Inferior parietal cortex (tissue), 1 donor: ENCODE measurements at regions not wholly inside any gene's neighbourhood (a gene's known extent, or its start where the extent isn't known, plus 50 kb on each side); places are given as distances from the start of the nearest gene placed in this dataset.

ENCODE experiments used
- DNase-seq: peaks from one replicate; pipeline ENCODE4 v3.0.0-alpha.2; 2016; ENCODE audit errors: extremely low spot score

DNA sequence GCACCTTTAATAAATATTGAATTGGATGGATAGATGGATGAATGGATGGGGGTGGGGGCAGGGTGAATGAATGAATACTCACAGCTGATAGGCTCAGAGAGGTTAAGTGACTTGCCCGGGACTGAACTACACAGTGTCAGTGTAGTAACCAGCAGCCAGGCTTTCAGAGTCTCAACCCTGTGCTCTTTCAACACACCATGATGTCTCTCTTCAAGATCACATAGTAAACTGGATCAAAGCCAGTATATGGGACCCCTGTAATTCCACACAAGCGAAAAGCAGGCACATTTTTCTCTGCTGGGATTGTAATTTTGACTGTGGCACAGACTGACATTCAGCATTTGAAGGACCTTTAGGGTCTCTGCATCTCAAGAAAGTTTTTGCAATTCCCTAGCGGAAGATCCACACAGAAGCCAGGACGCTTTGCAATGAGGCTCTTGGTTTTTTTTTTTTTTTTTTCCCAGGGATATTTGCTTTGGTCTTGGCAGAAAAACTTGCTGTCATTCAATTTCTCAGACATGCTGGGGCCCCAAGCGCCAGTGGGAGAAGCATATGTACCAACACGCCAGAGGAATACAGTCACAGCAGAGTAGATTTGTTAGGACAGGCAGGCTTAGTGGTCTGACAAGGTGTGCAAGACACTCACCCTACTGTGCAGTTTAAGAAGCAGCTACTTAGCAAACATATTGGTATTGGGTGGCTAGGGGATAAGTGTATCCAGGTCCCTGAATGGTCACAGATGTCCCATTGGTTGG lies 213.1 kb upstream of the CAMK1G start:
- no peak for DNase-seq

DNA sequence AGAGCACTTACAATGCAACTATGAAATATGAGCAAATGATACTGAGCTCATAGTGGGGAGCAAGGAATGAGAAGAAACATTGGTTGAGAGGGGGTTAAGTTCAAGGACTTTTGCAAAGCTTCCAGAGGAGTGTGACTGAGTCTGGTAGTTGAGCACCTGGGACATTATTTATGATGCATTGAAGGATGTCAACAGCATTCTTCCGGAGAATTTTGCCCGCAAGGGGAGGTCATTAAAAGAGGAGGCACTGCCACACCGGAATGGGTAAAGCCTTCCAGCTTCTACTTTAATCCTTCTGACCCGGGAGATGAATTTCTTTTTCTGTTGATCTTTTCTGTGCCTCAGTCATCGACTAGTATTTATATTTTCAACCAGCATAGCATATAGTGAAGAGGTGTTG lies 208.4 kb upstream of the CAMK1G start:
- no peak for DNase-seq

DNA sequence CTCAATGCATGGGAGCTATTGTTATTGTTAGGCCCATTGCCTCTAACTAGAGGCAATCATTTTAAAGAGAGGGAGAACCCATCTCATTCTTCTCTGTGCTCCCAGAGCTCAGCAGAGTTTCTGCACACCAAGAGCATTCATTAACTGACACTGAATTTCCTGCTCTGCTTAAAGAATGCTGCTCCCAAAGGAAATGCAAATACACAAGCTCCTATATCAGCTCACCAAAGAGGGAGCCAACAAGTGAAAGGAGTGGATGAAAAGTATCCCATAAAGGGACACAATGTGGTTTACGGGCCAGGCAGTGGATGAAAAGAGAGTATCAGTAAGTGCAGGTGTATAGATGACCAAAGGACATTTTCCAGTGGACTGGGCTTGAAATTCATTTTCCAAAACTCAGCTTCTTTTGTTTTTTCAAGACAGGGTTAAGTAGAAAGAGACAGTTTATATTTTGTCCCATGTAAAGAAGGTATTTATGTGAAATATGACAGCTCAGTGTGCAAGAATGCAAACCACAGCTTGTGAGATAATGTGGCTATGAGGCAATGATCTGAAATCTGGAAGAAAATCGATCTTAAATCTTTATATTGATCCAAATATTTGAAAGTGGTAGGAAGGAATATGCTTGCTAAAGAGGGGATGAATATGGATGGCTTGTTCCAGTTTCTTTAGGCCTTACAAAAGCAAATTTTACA lies 207.7 kb upstream of the CAMK1G start:
- no peak for DNase-seq

DNA sequence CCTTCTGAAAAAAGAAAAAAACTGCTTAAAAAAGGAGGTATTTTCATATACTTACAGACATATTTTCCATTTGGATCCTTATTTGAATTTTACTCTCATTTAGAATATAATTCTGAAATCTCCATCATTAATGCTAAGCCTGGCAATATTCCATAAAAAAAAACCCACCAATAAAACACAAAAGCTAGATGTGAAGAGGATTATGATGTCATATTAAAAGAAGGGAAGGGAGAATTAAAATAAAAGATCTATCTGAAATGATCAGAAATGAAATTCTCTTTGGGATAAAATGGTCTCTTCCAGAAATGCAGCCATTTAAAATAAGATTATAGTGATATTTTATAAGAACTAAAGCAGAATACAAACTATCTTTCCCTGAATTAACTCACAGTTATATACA lies 206.7 kb upstream of the CAMK1G start:
- DNase-seq, result no peak

DNA sequence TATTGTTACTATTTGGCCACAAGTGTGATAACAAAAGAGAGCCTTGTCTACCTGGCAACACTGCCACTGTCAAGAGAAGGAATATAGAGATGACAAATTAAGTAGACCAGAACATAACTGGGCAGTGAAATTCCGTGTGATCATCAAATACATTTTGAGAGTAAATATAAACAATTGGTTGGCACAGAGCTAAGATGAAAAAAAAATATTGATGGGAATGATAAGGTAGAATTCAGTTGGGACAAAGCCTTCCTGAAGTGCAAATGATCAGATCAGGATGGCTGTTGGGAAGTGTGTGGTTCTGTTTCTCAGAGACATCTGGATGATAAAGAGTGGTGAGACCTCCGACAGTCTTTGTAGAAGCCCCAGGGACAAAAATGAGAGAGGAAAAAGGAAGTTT lies 205.5 kb upstream of the CAMK1G start:
- DNase-seq, result no peak

DNA sequence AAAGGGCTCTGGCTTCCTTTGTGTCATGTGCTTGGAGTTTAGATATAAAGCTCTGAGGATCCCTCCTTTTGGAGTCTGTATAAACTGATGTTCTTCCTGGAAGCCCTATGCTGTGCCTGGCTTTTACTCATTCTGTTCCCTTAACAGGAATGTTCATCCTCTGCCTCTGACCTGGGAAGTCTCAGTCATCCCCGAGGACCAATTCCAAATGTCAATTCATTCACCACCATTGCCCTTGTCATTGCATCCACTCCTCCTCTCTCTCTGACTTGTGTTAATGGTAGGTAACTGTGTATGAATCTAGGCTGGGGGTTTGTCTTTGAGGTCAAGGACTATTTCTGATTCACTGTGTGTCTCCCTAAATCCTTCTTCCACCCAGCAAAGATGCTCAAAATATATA lies 204.2 kb upstream of the CAMK1G start:
- no peak for DNase-seq

DNA sequence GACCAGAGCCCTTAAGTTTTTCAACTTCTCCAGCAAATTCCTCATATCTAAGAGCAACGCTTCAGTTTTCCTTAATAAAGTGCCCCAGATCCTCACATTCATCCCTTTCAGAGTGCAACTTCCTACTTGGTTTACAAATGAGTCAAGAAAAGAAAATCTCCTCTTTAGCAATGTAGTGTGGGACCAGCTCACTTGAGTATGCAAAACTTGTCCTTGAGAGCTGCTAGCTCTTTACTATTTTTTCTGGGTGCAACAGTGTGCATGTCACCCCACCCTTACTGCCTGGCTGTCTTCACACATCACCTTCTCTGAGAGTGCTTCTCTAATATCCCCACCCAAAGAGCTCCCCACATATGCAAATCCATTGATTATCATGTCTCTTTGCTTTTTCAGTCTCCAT lies 203.1 kb upstream of the CAMK1G start:
- DNase-seq, result no peak

DNA sequence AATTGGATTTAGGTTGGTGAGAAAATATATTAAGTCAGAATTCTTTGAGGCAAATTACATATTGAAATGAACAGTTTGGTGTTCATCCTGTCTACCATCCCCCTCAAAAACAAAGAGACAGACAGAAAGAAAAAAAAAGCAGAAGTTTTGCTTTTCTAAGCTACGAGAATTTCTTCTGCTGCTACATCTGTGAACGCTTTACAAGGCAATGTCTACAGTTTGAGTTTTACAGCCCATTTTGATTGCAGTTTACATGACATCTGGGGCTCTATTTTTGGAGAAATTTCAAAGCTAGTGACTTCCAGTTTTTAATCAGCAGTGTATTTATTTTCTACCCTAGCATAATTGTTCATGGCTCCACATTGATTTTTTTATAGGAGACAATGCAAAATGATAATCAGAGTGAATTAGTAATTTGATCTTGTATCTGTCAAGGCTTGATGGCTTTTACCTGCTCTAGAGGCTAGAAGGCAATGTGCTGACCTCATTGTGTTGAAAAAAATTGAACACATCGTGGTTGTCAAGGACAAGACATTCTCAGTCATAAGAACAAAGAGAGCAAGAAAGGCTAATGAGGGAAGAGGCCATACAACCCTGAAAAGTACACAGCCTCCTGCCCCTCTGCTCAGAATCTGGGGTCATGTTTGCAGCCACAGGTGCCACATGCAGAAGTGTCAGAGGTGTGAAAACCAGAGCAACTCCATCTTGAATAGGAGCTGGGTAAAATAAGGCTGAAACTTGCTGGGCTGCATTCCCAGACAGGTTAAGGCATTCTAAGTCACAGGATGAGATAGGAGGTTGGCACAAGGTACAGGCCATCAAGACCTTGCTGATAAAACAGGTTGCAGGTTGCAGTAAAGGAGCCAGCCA lies 201.0 kb upstream of the CAMK1G start:
- DNase-seq, result no peak

DNA sequence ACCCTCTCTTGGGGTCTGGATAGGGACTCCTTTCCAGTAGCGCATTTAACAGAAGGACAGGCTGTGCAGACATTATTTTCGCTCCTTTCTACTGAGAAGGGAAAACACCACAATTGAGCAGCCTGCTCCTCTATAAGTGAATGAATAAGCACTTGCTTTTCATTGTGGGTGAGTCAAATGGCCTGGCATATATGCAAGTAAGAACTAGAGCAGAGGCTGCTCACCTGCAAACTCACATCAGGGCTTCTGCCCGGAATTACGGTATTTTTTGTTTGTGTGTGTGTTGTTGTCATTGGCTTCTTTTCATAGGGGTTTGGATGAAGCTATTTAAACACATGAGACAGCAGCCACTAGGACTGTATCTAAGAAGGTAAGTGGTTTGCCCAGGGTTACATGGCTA lies 200.1 kb upstream of the CAMK1G start:
- DNase-seq, result no peak

DNA sequence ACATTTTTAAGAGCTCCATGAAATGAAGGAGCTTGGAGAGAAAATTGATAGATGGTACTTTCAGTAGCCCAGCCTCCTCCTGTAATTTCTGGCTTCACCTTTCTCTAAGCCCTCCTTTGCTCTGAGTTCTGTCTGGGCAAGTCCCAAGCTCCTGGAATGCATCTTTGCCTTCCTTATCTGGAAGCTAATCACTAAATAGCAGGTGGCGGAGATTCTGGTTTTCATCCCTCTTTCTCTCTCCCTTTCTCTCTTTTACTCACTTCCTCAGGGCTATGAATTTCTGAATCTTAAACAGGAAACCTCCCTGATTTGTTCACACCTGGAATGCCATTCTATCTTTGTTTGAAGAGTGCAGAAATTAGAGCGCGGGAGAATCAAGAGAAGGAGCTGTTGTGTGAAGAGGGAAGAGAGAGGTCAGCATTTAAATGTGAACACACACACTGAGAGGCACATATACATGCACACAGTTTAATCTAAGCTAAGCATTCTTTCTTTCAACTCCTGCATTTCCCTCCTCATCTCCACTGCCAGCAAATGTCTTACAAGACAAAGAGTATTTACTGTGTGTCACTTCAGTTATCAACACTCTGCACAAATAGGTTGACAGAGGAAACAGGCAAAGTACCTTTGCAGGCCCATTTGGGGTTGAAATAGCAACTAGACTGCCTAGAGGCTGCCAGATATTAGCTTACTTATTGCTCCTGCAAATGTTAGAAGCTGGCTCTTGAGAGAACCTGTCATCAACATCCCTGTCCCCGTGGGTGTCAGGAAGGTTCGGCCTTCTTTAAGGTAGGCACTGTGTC lies 199.4 kb upstream of the CAMK1G start:
- DNase-seq, result no peak

DNA sequence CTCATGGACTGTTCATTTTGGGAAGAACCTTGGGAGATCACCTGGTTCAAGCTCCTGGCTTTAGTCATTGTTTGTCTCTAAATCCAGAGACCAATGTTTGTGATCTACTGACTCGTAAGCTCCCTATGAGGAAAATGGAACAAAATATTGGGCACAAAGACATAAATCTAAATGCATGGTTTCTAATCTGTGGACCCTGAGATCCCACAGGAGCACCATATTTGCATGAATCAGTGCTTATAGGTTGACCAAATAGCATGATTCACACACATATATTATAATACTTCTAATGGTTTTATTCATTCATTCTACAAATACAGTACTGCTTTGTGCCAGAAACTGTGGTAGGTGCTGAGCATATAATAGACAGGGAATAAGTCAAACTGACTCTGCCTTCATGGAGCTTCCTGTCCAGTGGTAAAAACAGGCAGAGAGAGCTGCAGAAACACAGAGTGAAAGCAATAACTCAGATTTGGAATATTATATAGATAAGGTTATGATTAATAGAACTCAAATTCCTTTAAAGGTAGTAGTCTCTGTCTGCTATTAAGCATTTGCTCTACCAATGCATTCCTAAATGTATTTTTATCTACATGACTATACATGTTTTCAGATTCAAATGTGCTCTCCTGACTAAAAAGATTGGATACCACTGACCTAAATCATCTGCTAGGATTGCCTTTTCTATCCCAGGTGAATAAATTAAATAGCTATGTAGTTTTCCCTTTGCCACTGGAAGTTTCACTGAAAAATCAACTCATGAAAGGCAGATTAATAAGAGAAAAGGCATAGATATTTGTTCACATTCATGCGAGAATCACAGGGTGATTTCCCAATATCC lies 198.6 kb upstream of the CAMK1G start:
- DNase-seq, result no peak

DNA sequence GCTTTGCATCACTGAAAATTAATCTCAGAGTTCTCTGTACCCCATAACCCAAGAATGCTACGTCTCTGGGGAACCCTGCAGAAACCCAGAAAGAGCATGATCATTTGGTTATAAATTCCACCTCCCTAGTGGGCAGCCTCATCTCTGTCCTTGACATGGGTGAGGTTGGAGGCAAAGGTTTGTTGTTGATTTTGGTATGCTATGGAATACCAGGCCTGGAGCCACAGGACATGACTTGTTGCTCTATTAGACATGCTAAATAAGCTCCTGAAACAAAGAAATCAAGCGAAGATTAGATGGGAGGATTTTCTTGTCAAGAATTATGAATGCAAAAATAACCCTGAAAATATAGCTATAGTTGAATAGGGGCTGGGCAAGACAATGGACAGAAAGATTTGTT lies 197.4 kb upstream of the CAMK1G start:
- no peak for DNase-seq

DNA sequence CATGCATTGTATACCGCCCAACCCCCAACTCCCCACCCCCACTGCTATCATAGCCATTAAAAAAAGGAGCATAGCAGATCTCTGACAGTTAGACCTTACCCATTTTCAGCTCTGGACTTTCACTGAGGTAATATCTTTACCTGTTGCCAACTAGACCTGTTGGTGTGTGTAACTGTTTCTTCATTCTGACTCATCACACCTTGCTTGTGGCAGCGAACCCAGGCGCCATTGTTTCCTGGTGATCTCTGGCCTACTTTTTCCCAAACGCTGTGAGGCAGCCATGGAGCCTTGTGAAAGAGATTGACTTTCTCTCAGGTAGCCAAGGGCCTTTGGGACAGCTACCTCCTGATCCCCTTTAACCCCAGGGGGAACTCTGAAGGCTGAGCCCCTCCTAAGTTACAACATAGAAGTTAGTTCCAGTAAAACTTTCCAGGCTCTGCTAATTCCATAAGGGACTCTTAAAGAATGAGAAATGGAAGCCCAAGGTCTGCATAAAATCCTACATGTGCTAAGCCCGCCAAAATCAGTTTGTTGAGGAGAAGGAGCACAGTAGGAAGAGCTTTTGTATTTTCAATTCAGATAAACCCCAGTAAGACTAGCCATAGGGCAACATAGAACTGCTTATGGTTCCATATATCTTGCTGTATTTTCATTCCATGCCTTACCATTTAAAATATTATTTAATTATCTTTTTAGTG lies 196.1 kb upstream of the CAMK1G start:
- no peak for DNase-seq

DNA sequence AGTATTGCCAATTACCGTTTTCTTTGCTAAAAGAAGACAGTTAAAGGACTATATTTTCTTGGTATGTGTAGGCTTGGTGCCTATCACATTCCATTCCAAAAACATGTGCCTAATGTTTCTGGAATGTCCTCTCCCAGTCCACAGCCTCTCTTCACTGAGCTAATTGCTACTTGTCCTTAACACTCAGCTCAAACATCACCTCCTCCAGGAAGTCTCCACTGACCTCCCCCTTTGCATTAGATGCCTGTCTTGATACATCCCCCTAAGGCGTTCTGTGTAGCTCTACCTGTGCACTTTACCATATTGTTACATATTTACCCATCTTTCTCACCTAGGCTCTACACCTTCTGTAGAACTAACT lies 195.6 kb upstream of the CAMK1G start:
- no peak for DNase-seq

DNA sequence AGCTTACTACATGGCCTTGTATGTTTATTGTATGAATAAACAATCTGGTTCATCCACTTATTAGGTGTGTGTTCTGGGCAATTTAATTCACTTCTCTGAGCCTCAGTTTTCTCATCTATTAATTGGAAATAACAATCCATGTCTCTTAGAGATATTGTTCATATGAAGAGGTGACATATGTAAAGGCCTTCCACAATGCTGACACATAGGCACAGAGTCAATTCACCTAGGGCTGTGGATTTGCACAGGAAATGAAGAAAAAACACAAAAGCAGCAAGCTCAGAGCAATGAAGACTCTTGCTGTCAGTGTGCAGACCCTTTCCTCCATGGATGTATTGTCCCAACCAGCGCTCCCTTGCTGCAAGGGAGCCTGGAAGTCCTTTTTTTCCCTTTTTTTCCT lies 195.2 kb upstream of the CAMK1G start:
- no peak for DNase-seq

DNA sequence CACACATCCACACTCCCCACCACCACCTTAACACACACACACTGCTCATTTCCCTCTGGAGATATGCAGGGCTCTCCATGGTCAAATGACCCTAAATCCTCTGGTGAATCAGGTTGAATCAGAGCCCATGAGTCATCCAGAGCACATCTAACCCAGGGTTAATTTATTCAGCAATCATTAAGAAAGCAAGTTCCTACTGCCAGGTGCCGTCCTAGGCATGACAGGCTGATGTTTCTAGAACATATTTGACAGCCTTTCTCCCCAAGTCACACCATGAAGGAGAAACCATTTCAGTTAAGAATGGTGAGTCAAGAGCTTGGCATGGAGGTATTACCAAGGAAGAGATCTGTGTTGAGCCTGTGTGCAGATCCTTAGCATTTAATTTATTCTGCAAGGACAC lies 194.3 kb upstream of the CAMK1G start:
- DNase-seq, result no peak

DNA sequence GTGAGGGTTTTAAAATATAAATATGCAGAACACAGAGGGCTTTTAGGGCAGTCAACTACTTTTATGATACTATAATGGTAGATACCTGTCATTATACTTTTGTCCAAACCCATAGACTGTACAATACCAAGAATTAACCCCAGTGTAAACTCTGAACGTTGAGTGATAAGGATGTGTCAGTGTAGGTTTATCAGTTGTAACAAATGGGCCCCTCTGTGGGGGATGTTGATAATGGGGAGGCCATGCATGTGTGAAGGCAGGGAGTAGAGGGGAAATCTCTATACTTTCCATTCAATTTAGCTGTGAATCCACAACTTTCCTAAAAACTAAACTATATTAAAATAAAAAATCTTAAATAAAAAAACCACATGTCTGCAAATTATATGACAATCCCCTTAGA lies 193.5 kb upstream of the CAMK1G start:
- DNase-seq, result no peak

DNA sequence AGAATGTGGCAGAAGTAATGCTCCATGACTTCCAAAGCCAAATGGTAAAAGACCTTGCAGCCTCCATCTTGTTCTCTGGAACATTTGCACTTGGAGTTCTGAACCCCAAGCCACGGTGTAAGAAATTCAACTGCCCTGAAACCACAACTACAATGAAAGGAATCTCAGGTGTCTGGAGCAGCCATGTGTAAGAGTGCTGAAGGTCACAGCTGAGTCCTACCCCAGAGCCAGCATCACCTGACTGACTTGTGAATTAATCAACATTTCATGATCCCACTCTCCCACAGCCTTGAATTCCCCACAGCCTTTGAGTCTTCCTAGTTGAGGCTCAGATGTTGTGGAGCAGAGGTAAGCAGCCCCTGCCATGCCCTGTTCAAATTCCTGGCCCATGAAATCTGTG lies 192.8 kb upstream of the CAMK1G start:
- DNase-seq, result no peak

DNA sequence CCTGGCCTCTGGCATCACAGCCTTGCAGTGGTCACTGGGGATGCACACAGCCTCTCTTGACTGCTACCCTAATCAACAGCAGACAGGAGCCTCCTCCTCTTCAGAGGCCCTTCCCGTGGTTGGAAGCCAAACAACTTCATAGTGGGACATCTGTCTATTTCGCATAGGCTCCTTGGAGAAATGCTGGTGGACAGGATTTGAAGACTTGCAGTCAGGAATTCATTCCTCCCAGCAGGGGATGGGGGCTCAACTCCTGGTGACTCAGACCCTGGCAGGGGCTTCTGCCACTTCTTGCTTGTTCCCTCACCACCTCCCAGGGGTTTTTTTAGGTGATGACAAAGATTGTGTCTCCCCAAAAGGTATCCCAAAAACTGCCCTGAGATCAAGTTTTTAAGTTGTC lies 191.7 kb upstream of the CAMK1G start:
- no peak for DNase-seq

DNA sequence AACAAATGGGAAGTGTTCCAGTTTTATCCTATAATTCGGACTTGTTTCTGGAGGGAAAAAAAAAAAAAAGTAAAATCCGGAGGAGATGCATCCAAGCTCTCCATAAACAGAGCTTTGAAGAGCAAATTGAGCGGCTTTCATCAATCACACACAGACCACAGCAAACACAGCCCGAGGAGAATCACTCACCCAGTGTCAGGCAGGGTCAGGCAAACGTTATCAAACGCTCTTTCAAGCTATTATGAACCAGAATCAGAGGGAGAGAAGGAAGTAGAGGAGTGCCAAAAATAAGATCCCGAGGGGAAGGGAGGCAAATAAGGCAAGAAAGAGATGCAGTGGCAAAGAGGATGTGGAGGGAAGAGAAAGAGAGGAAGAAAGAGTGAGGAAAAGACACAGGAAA lies 188.3 kb upstream of the CAMK1G start:
- no peak for DNase-seq
